ENCODE measurements at regions not wholly inside any gene's neighbourhood (a gene's known extent, or its start where the extent isn't known, plus 50 kb on each side); places are given as distances from the start of the nearest gene placed in this dataset.

DNA sequence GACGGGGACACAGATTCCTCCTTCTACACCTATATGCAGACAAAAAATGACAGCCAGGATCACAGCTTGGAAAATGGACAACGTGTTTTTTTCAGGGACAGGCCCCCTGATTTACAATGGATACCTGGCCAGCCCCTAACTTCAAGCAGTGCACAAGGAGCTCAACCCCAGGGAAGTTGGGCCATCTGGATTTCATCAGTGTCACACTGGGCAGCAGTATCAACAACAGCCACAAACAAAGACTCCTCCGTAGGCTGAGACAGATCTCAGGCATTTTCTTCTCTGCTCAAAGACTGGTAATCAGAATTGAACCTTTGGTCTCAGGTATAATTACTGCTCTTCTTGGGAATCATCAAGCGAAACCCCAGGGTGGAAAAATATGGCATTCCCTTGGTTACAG lies 374.0 kb downstream of the ZNF608 start:
- H3K27ac ChIP-seq (ENCODE audit: insufficient read depth, low read depth, low read length): no peak overlapping the region
- H3K36me3 ChIP-seq (ENCODE audit: control insufficient read depth in 2 of 2, extremely low read depth in 1 of 2, insufficient read depth in 2 of 2, low read length in 2 of 2): no peaks in the 10 kb centered on the region
- FAIRE-seq (no peak), DNase-seq (ENCODE audit: low read depth, low spot score) (no peak)
- TF ChIP-seq EZH2 (IDR thresholded peaks at IDR 0.05; ENCODE audit: borderline replicate concordance, low read depth, low read length, severe bottlenecking) (no peak), JUN (IDR thresholded peaks at IDR 0.05; ENCODE audit: borderline replicate concordance, insufficient read depth, insufficient read length, low read depth) (no peak)
- H2AFZ ChIP-seq (ENCODE audit: low read depth, low read length): no peak overlapping the region
- POLR2A ChIA-PET: no interaction called here
- H3K4me2 ChIP-seq (ENCODE audit: insufficient read depth, low read length): no peak overlapping the region
- no peaks in the 10 kb centered on the region for H3K4me1 ChIP-seq (ENCODE audit: control insufficient read depth, extremely low read depth, insufficient read depth, low read length)
- H3K27me3 ChIP-seq (ENCODE audit: control insufficient read depth in 2 of 2, insufficient read depth in 2 of 2, low read length in 2 of 2): no peaks in the 10 kb centered on the region
- no peaks in the 10 kb centered on the region for H3K9me3 ChIP-seq (replicated peaks; ENCODE audit: control insufficient read depth, insufficient read depth, low read length)
- dilution Hi-C loops (cut with MboI; ENCODE audit: extremely low pct_ligation_motif_present, low sequenced_read_pairs) (no loop called here), intact Hi-C loops (cut with micrococcal nuclease) (no loop called here)
- no peak overlapping the region for H3K9ac ChIP-seq (replicated peaks; ENCODE audit: extremely low read depth, insufficient read depth, low read length)
- no TSS peak for BruUV-seq (replicated peaks)
- no peaks in the 10 kb centered on the region for H3K79me2 ChIP-seq (ENCODE audit: control insufficient read depth, insufficient read depth, low read length)
- no peaks in the 10 kb centered on the region for H3K9me1 ChIP-seq (replicated peaks; ENCODE audit: control insufficient read depth, extremely low read depth, insufficient read depth, low read length)
- no peak overlapping the region for H3K4me3 ChIP-seq (replicated peaks in 1 of 3; ENCODE audit: insufficient read depth in 1 of 3, low read depth in 1 of 3, low read length in 3 of 3)
- CTCF ChIA-PET: no interaction called here
- no peaks in the 10 kb centered on the region for H4K20me1 ChIP-seq (replicated peaks; ENCODE audit: control insufficient read depth, extremely low read depth, insufficient read depth, low read length)

DNA sequence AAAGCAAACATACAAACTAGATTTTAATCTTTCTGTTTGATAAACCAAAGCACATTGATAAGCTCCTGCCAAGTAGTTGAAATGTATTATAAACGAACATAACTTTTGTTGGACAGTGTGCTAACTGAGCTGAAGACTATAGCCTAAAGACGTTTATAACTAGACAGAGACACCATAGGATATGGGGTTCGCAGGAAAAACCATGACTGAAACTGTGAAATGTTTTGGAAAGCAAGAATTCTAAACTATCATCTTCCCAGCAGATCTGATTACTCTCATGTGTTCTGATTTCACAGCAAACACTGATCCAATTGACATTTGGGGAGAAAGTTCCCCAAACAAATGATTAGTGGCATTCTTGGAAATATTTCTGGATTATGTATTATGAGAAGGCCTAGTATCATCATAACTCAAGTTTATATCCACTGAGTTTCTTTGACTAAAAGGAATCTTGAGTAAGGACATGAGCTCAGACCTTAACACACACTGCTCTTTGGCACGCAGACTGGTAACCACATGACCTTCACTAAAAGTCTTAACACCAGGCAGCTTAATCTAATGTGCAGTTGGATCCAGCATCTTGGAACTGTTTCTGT lies 375.2 kb downstream of the ZNF608 start:
- CTCF ChIA-PET: no interaction called here
- Histone ChIP-seq H3K4me3 (replicated peaks in 1 of 3; ENCODE audit: insufficient read depth in 1 of 3, low read depth in 1 of 3, low read length in 3 of 3) (no peak overlapping the region), H3K4me2 (ENCODE audit: insufficient read depth, low read length) (no peak overlapping the region), H3K27me3 (ENCODE audit: control insufficient read depth in 2 of 2, insufficient read depth in 2 of 2, low read length in 2 of 2) (no peaks in the 10 kb centered on the region), H3K36me3 (ENCODE audit: control insufficient read depth in 2 of 2, extremely low read depth in 1 of 2, insufficient read depth in 2 of 2, low read length in 2 of 2) (no peaks in the 10 kb centered on the region), H3K27ac (ENCODE audit: insufficient read depth, low read depth, low read length) (no peak overlapping the region), H4K20me1 (replicated peaks; ENCODE audit: control insufficient read depth, extremely low read depth, insufficient read depth, low read length) (no peaks in the 10 kb centered on the region), H3K9me3 (replicated peaks; ENCODE audit: control insufficient read depth, insufficient read depth, low read length) (no peaks in the 10 kb centered on the region), H3K79me2 (ENCODE audit: control insufficient read depth, insufficient read depth, low read length) (no peaks in the 10 kb centered on the region), H3K9me1 (replicated peaks; ENCODE audit: control insufficient read depth, extremely low read depth, insufficient read depth, low read length) (no peaks in the 10 kb centered on the region), H3K4me1 (ENCODE audit: control insufficient read depth, extremely low read depth, insufficient read depth, low read length) (no peaks in the 10 kb centered on the region), H3K9ac (replicated peaks; ENCODE audit: extremely low read depth, insufficient read depth, low read length) (no peak overlapping the region), H2AFZ (ENCODE audit: low read depth, low read length) (no peak overlapping the region)
- intact Hi-C loops (cut with micrococcal nuclease) (no loop called here), dilution Hi-C loops (cut with MboI; ENCODE audit: extremely low pct_ligation_motif_present, low sequenced_read_pairs) (no loop called here)
- TF ChIP-seq EZH2 (IDR thresholded peaks at IDR 0.05; ENCODE audit: borderline replicate concordance, low read depth, low read length, severe bottlenecking) (no peak), FOS (IDR thresholded peaks at IDR 0.05; ENCODE audit: borderline replicate concordance, insufficient read depth, low read length) (no peak), POLR2AphosphoS5 (IDR thresholded peaks at IDR 0.05; ENCODE audit: insufficient read depth, low read depth, low read length) (no peak), JUN (IDR thresholded peaks at IDR 0.05; ENCODE audit: borderline replicate concordance, insufficient read depth, insufficient read length, low read depth) (no peak), MAX (IDR thresholded peaks at IDR 0.05; ENCODE audit: insufficient read depth, insufficient read length) (no peak), POLR2A (IDR thresholded peaks at IDR 0.05; ENCODE audit: low read depth, low read length) (no peak), GATA2 (IDR thresholded peaks at IDR 0.05; ENCODE audit: insufficient read depth, insufficient read length, low read depth, low read length) (no peak), MYC (IDR thresholded peaks at IDR 0.05; ENCODE audit: low read depth, low read length) (no peak)
- TF ChIP-seq, protein P1, sequence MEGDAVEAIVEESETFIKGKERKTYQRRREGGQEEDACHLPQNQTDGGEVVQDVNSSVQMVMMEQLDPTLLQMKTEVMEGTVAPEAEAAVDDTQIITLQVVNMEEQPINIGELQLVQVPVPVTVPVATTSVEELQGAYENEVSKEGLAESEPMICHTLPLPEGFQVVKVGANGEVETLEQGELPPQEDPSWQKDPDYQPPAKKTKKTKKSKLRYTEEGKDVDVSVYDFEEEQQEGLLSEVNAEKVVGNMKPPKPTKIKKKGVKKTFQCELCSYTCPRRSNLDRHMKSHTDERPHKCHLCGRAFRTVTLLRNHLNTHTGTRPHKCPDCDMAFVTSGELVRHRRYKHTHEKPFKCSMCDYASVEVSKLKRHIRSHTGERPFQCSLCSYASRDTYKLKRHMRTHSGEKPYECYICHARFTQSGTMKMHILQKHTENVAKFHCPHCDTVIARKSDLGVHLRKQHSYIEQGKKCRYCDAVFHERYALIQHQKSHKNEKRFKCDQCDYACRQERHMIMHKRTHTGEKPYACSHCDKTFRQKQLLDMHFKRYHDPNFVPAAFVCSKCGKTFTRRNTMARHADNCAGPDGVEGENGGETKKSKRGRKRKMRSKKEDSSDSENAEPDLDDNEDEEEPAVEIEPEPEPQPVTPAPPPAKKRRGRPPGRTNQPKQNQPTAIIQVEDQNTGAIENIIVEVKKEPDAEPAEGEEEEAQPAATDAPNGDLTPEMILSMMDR (IDR thresholded peaks at IDR 0.05; ENCODE audit: extremely low read depth in 1 of 2, insufficient read depth in 1 of 2, low read depth in 1 of 2, low read length in 2 of 2): no peak
- POLR2A ChIA-PET: no interaction called here
- BruUV-seq (replicated peaks): no TSS peak
- DNase-seq (ENCODE audit: low read depth, low spot score) (no peak), FAIRE-seq (no peak)

Measured in endothelial cell of umbilical vein (primary cell).